ENCODE measurements at regions not wholly inside any gene's neighbourhood (a gene's known extent, or its start where the extent isn't known, plus 50 kb on each side); places are given as distances from the start of the nearest gene placed in this dataset.

DNA sequence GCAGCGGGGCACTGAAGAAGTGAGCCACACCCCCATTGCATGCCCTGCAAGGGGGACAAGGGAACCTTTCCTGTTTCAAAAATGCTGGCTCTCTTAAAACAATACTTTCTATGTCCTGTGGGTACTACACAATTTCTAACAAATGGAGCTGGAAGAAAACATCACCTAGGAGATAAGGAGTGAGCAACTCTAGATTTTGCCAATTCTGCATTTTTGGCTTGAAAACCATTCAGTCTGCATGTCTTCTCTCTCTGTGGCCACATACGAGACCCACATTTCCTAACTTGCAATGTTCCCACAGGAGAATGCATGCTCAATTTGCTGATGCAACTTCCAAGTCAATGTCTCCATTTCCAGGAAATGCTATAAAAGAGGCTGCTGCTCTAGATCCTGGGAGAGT is 662.0 kb downstream of the SQOR start:
- Histone ChIP-seq H3K4me3 (ENCODE audit: low read length in 3 of 3) (no peak overlapping the region), H3K9ac (ENCODE audit: low read length in 3 of 3) (no peak overlapping the region), H3K27me3 (ENCODE audit: control insufficient read depth, insufficient read depth, low read length) (no peaks in the 10 kb centered on the region), H3K27ac (ENCODE audit: low read depth in 2 of 2, low read length in 2 of 2) (no peak overlapping the region), H3K36me3 (ENCODE audit: control insufficient read depth in 2 of 3, insufficient read depth in 3 of 3, low read length in 3 of 3) (no peaks in the 10 kb centered on the region), H3K9me3 (ENCODE audit: control insufficient read depth in 2 of 3, insufficient read depth in 1 of 3, low read length in 3 of 3) (no peaks in the 10 kb centered on the region), H3K4me1 (ENCODE audit: control insufficient read depth in 2 of 3, insufficient read depth in 2 of 3, low read depth in 1 of 3, low read length in 3 of 3) (no peaks in the 10 kb centered on the region)
- intact Hi-C loops (cut with DNase I), result no loop called here
- DNase-seq, result no peak
- no peak for TF ChIP-seq CTCF (IDR thresholded peaks at IDR 0.05; ENCODE audit: borderline replicate concordance, extremely low read depth, insufficient read depth)
- no peak for FAIRE-seq

DNA sequence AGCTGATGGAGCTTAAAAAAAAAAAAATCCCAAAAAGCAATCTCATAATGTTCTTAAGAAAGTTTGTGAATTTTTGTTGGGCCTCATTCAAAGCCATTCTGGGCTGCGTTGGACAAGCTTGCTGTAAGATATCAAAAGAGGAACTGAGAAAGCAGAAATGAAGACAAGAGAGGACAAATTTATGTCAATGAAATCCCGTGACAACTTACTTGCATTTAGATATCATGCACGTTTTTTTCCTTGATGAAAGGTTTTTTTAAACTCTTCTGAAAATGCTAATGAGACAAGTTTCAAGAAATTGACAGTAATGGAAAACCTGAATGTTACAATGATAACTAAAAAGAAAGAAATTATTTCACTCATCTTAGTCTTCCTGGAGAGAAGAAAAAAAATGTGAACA is 662.9 kb downstream of the SQOR start:
- intact Hi-C loops (cut with DNase I), result no loop called here
- Histone ChIP-seq H3K9me3 (ENCODE audit: control insufficient read depth in 2 of 3, insufficient read depth in 1 of 3, low read length in 3 of 3) (no peaks in the 10 kb centered on the region), H3K27ac (ENCODE audit: low read depth in 2 of 2, low read length in 2 of 2) (no peak overlapping the region), H3K9ac (ENCODE audit: low read length in 3 of 3) (no peak overlapping the region), H3K36me3 (ENCODE audit: control insufficient read depth in 2 of 3, insufficient read depth in 3 of 3, low read length in 3 of 3) (no peaks in the 10 kb centered on the region), H3K27me3 (ENCODE audit: control insufficient read depth, insufficient read depth, low read length) (no peaks in the 10 kb centered on the region), H3K4me1 (ENCODE audit: control insufficient read depth in 2 of 3, insufficient read depth in 2 of 3, low read depth in 1 of 3, low read length in 3 of 3) (no peaks in the 10 kb centered on the region), H3K4me3 (ENCODE audit: low read length in 3 of 3) (no peak overlapping the region)
- no peak for FAIRE-seq
- no peak for DNase-seq
- TF ChIP-seq CTCF (IDR thresholded peaks at IDR 0.05; ENCODE audit: borderline replicate concordance, extremely low read depth, insufficient read depth), result no peak

DNA sequence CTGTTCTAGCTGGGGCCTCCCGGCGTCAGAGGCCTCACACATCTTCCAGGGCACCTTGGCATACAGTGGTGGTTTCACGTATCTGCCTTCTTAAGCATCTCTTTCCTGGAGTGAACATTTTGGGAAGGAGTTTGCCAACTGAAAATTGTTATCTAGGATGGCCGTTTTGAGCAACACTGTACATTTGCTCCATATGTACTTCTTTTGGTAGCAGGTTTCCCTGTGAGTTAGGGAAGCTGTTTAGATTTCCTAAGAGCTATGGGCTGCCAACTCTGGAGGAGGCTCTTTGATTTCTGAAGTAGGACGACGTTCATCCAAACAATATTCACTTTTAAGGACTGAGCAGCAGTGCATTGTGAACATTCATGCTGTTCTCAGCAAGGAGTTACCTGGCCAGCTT is 665.9 kb downstream of the SQOR start:
- no peak for TF ChIP-seq CTCF (IDR thresholded peaks at IDR 0.05; ENCODE audit: borderline replicate concordance, extremely low read depth, insufficient read depth)
- no peaks in the 10 kb centered on the region for H3K36me3 ChIP-seq (ENCODE audit: control insufficient read depth in 2 of 3, insufficient read depth in 3 of 3, low read length in 3 of 3)
- no peak overlapping the region for H3K9ac ChIP-seq (ENCODE audit: low read length in 3 of 3)
- no peaks in the 10 kb centered on the region for H3K4me1 ChIP-seq (ENCODE audit: control insufficient read depth in 2 of 3, insufficient read depth in 2 of 3, low read depth in 1 of 3, low read length in 3 of 3)
- DNase-seq, result no peak
- intact Hi-C loops (cut with DNase I), result no loop called here
- H3K4me3 ChIP-seq (ENCODE audit: low read length in 3 of 3), result no peak overlapping the region
- FAIRE-seq, result no peak
- no peaks in the 10 kb centered on the region for H3K27me3 ChIP-seq (ENCODE audit: control insufficient read depth, insufficient read depth, low read length)
- no peaks in the 10 kb centered on the region for H3K9me3 ChIP-seq (ENCODE audit: control insufficient read depth in 2 of 3, insufficient read depth in 1 of 3, low read length in 3 of 3)
- H3K27ac ChIP-seq (ENCODE audit: low read depth in 2 of 2, low read length in 2 of 2), result no peak overlapping the region

- Histone ChIP-seq H3K27ac (ENCODE audit: low read depth in 2 of 2, low read length in 2 of 2) (no peak overlapping the region), H3K4me3 (ENCODE audit: low read length in 3 of 3) (no peak overlapping the region), H3K36me3 (ENCODE audit: control insufficient read depth in 2 of 3, insufficient read depth in 3 of 3, low read length in 3 of 3) (no peaks in the 10 kb centered on the region), H3K9ac (ENCODE audit: low read length in 3 of 3) (no peak overlapping the region), H3K4me1 (ENCODE audit: control insufficient read depth in 2 of 3, insufficient read depth in 2 of 3, low read depth in 1 of 3, low read length in 3 of 3) (no peaks in the 10 kb centered on the region), H3K9me3 (ENCODE audit: control insufficient read depth in 2 of 3, insufficient read depth in 1 of 3, low read length in 3 of 3) (no peaks in the 10 kb centered on the region), H3K27me3 (ENCODE audit: control insufficient read depth, insufficient read depth, low read length) (no peaks in the 10 kb centered on the region)
- intact Hi-C loops (cut with DNase I), result no loop called here
- DNase-seq (no peak), FAIRE-seq (no peak)
- TF ChIP-seq CTCF (IDR thresholded peaks at IDR 0.05; ENCODE audit: borderline replicate concordance, extremely low read depth, insufficient read depth), result no peak
Observed at GRCh38 chr15:46301291-46301690, 666.5 kb downstream of the SQOR start.
